GM18507 (cell line): ENCODE measurements at regions not wholly inside any gene's neighbourhood (a gene's known extent, or its start where the extent isn't known, plus 50 kb on each side); places are given as distances from the start of the nearest gene placed in this dataset.

ENCODE experiments used
- DNase-seq: peaks from one replicate; pipeline ENCODE4 v3.0.0; 2011; ENCODE audit warnings: low read depth; ENCODE audit not compliant: insufficient read length; ENCODE audit errors: extremely low spot score
- FAIRE-seq: peaks from 2 replicates; lab custom pipeline; 2011; peaks lifted over from hg19 to GRCh38; lab: Jason Lieb, UNC

DNA sequence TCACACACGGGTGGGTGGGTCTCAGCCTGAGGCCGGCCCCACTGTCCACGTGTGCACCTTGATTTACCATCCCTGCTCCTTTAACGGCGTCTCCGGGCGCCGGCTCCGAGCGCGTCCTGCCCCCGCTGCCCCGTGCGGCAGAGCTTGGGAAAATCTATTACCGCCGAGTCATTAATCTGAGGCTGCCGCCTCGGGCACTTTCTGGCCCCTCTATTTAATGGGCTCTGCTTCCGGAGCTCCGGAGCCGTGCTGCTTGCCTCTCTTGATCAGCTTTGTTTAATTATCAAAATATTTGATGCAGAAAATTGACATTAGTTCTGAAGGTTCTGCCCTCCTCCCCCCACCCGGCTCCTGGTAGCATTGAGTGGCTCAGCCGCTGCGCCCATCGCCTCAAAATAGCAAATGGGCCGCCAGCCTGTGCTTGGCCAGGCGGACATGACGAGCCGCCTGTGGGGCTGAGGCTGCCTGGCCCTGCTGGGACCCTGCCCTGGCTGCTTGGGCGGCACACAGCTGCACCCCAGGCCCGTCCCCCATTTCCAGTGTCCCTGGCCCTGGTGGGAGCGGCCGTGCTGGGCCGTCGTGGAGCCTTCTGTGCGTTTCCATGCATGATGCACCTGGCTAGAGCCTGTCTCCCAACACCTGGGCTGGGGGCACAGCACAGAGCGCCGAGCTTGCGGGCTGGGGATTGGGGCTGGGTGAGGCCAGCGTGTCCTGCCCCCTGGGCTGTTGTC lies 81.6 kb upstream of the TTC34 start:
- DNase-seq (no peak), FAIRE-seq (no peak)

- FAIRE-seq = no peak
Measured at GRCh38 chr1:2885001-2885400, 83.5 kb upstream of the TTC34 start.

DNA sequence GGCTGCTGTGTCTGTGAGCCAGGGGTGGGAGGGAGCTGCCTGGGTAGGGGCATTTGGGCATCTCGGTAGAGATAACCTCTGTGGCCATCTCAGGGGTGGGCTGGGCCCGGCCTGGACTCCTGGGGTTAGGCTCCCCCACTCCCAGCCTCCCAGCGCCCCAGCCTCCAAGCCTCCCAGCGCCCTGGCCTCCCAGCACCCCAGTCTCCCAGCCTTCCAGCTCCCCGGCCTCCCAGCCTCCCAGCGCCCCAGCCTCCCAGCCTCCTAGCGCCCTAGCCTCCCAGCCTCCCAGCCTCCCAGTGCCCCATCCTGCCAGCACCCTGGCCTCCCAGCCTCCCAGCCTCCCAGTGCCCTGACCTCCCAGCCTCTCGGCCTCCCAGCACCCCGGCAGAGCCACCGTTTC lies 85.1 kb upstream of the TTC34 start:
- no peak for FAIRE-seq
- no peak for DNase-seq

More at GRCh38 chr1:2885001-2885400, 83.5 kb upstream of the TTC34 start:
- DNase-seq = no peak

- DNase-seq = no peak
- no peak for FAIRE-seq
Measured at GRCh38 chr1:2887941-2888855, 86.7 kb upstream of the TTC34 start.

DNA sequence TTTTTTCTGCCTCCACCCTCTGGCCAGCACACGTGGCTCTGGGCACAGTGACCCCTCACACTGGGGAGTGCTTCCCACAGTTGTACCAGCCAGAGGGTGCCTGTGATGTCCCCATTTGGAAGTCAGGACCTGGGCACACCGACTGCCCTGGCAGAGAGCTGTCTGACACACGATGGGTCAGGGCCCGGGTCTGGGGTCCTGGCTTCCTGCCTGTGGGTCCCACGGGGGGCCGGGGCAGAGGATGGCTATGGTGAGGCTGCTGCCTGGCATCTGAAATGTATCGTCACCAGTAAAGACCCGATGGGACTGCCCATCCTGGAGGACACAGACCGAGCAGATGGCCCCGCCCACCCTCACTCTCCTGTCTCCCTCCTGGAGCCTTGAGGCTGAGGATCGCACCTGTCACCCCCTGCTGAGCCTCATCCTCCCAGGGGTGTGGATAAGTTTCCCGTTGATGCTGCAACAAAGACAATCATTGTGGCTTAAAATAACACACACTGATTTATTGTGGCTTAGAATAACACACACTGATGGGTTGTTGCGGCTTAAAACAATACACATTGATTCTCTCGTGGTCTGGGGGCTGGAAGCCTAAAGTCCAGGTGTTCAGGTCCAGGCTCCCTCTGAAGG lies 88.8 kb upstream of the TTC34 start:
- FAIRE-seq (no peak), DNase-seq (no peak)

DNA sequence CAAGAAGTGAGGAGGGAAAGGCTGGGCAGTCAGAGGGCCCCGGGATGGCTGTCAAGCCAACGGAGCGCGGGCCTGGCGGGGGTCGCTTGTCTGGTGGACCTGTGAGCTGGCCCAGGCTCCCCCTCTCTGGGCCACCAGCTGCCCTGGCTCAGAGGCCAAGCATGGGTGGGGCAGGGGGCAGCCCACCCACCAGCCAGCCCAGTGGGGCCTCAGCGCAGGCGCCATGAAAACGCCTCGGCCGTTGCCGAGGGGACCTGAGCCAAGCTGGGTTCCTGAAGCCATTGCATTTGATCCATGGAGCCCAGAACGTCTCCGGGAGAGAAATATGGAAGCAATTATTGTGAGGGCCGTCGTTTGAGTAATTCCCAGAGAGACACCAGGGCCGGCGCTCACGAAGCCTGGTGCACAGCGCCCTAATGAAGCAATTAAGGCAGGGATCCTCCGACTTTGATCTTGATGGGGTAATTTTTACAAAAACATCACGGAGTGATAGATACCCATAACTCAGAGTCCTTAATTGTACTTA lies 90.5 kb upstream of the TTC34 start:
- DNase-seq (no peak), FAIRE-seq (no peak)

DNA sequence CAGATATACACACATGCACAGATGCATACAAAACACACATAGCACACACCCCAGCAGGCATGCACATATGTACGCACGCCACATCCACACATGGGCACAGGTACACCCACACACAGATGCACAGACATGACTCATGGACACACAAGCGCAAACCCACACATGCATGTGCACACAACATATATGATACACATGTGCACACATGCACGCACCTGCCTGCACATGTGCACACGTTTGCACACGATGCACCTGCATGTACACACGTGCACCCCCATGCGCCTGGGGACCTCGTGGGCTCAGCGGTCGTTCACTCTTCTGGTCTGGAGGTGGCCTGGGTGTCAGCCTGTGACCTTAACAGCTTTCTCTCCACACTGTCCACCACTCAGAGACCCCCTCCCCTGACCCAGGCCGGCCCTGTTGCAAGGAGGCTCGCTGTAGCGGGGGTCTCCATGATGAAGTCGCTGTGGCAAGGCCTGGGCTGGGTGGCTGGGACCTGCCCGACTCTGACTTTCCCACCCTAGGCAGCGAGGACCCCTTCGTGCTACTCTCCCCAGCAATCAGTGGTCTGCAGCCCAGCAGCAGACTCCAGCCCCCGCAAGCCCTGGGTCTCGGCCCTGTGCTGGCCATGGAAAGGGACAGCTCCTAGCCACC lies 92.1 kb upstream of the TTC34 start:
- no peak for FAIRE-seq

GRCh38 chr1:2894381-2895041 lies 93.0 kb upstream of the TTC34 start:
- DNase-seq (no peak), FAIRE-seq (no peak)

More for the DNA sequence above, 92.1 kb upstream of the TTC34 start:
- DNase-seq = no peak

GRCh38 chr1:2896824-2897223 lies 95.3 kb upstream of the TTC34 start:
- FAIRE-seq (no peak), DNase-seq (no peak)

DNA sequence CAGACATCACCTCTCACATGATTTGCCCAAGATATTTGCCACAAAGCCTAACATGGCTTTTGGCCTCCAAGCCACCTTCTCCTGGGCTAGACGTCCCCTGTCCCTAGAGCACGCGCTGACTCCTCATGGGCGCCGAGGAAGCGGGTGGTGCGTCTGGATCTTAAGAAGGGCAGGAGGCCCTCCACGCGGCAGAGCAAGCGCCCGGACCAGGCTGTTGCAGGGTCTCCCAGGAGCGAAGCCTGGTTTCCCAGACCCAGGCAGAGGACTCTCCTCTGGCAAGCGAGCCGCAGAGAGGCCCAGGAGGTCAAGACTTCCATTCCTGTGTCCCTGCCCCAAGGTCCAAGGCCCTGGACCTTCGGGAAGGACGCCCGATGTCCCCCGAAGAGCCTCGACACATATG lies 101.7 kb upstream of the TTC34 start:
- DNase-seq = no peak
- no peak for FAIRE-seq

GRCh38 chr1:2904191-2904590 lies 102.7 kb upstream of the TTC34 start:
- no peak for DNase-seq
- FAIRE-seq = no peak

- FAIRE-seq (no peak), DNase-seq (no peak)
Measured at GRCh38 chr1:2905356-2905755, 103.9 kb upstream of the TTC34 start.

GRCh38 chr1:2906085-2906484 lies 104.6 kb upstream of the TTC34 start:
- FAIRE-seq (no peak), DNase-seq (no peak)

DNA sequence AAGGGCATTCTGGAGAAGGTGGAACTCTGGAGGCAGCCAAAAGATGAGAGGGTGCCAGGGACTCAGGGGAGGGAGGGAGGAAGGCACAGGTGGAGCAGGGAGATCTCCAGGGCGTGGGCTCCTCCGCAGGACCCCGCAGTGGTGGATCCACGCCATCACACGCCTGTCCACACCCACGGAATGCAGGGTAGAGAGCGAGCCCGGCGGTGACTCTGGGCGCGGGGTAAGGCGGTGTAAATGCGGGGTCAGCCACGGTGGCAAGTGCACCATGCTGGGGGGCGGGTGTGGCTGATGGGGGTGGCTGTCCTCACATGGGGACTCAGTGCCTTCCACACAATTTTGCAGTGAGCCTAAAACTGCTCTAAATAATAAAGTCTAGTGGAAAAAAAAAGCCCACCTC lies 105.1 kb upstream of the TTC34 start:
- DNase-seq (no peak), FAIRE-seq (no peak)

DNA sequence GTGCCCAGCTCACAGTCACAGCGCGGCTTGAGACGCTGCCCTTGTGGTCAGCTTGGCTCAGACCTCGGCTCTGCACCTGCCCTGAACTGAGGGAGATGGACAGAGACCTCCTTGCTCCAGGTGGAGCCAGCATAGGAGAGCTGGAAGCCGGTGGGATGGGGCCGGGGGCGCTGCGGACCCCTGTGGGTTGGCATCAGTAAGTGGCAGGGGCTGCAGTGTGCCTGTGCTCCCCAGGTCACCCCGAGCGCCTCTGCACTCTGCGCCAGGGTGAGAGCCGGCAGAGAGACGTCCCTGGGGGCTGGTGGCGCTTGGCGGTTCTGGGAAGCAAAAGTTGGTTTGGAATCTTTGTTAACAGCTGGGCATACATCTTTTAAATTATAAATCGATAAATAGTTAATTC lies 105.6 kb upstream of the TTC34 start:
- FAIRE-seq (no peak), DNase-seq (no peak)

DNA sequence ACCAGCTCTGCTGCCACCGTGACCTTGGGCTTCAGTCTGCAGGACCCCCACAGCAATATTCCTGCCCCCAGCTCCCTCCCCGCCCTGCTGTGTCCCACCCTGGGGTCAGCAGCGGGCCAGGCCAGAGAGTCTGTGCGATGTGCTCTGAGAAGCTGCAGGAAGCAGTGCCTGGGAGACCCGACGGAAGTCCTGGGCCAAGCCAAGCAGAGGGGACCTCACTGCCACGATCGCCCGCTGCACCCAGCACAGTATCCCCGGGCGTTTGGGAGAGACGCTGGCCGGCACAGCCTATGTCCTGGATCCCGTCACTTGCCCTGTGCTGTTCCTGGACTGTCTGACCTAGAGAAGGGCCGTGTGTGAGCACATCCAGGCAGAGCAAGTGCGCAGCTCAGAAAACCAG lies 106.6 kb upstream of the TTC34 start:
- no peak for DNase-seq
- FAIRE-seq = no peak

DNA sequence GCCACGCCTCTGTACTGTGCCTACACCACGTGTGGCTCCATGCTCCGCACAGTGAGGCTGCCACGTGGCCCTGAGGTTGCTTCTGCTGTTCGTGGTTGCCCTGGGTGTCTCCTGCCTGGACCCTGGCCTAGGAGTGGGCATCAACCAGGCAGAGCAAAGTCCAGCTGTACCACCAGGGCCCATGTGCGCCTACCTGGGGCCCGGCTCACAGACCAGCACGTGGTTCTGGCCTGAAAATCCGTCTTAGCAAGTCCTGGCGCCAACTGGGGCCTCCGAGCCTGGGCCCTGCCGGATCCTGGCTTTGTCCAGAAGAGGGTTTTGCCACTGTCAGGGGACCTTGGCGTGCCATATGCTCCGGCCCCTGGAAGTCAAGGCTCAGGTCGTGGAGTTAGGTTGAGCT lies 107.1 kb upstream of the TTC34 start:
- DNase-seq (no peak), FAIRE-seq (no peak)

- DNase-seq (no peak), FAIRE-seq (no peak)
Measured at GRCh38 chr1:2909797-2910196, 108.3 kb upstream of the TTC34 start.

GRCh38 chr1:2910211-2910610 lies 108.7 kb upstream of the TTC34 start:
- no peak for DNase-seq
- no peak for FAIRE-seq
